Keratinocyte (primary cell): ENCODE measurements at regions not wholly inside any gene's neighbourhood (a gene's known extent, or its start where the extent isn't known, plus 50 kb on each side); places are given as distances from the start of the nearest gene placed in this dataset.
"Not testable (repeated sequence)": the region's sequence is repeated elsewhere in the genome, so short reads cannot be mapped to it uniquely, and the experiment has no call there.

Experiments
- DNase-seq: peaks from one replicate; pipeline ENCODE4 v3.0.0-alpha.2; 2011; ENCODE audit warnings: low read depth, missing footprints, low spot score
- FAIRE-seq: peaks from 2 replicates; lab custom pipeline; 2011; peaks lifted over from hg19 to GRCh38; lab: Jason Lieb, UNC
- H2AFZ ChIP-seq: 2 replicates; pipeline ENCODE4 v1.6.0; 2012; ENCODE audit warnings: low read length, control low read depth, inconsistent platforms; ENCODE audit not compliant: control insufficient read depth
- H3K27ac ChIP-seq: 2 replicates; pipeline ENCODE4 v1.5.1; 2011; ENCODE audit warnings: low read length; ENCODE audit not compliant: control insufficient read depth, insufficient read depth
- H3K27me3 ChIP-seq: 3 replicates; pipeline ENCODE4 v1.6.0; 2011; ENCODE audit warnings: low read length; ENCODE audit not compliant: control insufficient read depth, insufficient read depth; ENCODE audit errors: extremely low read depth
- H3K36me3 ChIP-seq, 2 experiments: 2 replicates in 1 of 2; 3 replicates in 1 of 2; pipeline ENCODE4 v1.5.1; 2011; ENCODE audit warnings: low read length in 2 of 2, mild to moderate bottlenecking in 1 of 2; ENCODE audit not compliant: control insufficient read depth in 2 of 2, insufficient read depth in 2 of 2; ENCODE audit errors: extremely low read depth in 1 of 2
- H3K4me1 ChIP-seq: 3 replicates; pipeline ENCODE4 v1.5.1; 2011; ENCODE audit warnings: low read length; ENCODE audit not compliant: control insufficient read depth, insufficient read depth; ENCODE audit errors: extremely low read depth
- H3K4me2 ChIP-seq: 3 replicates; pipeline ENCODE4 v1.6.0; 2011; ENCODE audit warnings: low read depth, low read length; ENCODE audit not compliant: control insufficient read depth, insufficient read depth; ENCODE audit errors: extremely low read depth
- H3K4me3 ChIP-seq, 3 experiments: fragments of 200-600 bp in 1 of 3; sonication (generic) in 1 of 3; 2 replicates in 2 of 3; 3 replicates in 1 of 3; pipeline ENCODE4 v1.5.1; 2011 to 2016; ENCODE audit warnings: low read length in 3 of 3, mild to moderate bottlenecking in 3 of 3, control low read depth in 2 of 3, inconsistent platforms in 1 of 3, low read depth in 1 of 3, mixed read lengths in 1 of 3, mixed run types in 1 of 3, moderate library complexity in 1 of 3; ENCODE audit not compliant: control insufficient read depth in 2 of 3, insufficient read depth in 2 of 3; ENCODE audit errors: extremely low read depth in 1 of 3
- H3K79me2 ChIP-seq: 2 replicates; pipeline ENCODE4 v1.6.0; 2012; ENCODE audit warnings: low read length; ENCODE audit not compliant: control insufficient read depth, insufficient read depth
- H3K9ac ChIP-seq: 3 replicates; pipeline ENCODE4 v1.6.0; 2011; ENCODE audit warnings: low read length; ENCODE audit not compliant: control insufficient read depth, insufficient read depth; ENCODE audit errors: extremely low read depth
- H3K9me1 ChIP-seq: 3 replicates; pipeline ENCODE4 v1.6.0; 2011; ENCODE audit warnings: low read length; ENCODE audit not compliant: control insufficient read depth, insufficient read depth; ENCODE audit errors: extremely low read depth
- H3K9me3 ChIP-seq: 2 replicates; pipeline ENCODE4 v1.5.1; 2012; ENCODE audit warnings: low read depth, low read length; ENCODE audit not compliant: control insufficient read depth
- H4K20me1 ChIP-seq: 3 replicates; pipeline ENCODE4 v1.6.0; 2011; ENCODE audit warnings: low read length; ENCODE audit not compliant: control insufficient read depth, insufficient read depth; ENCODE audit errors: extremely low read depth
- CTCF ChIP-seq, 3 experiments: IDR thresholded peaks in 1 of 3; conservative IDR thresholded peaks in 1 of 3; optimal IDR thresholded peaks in 1 of 3; 2 replicates in 2 of 3; 3 replicates in 1 of 3; pipeline versions ENCODE3 to v1.5.1; 2011; ENCODE audit warnings: low read length in 3 of 3, mild to moderate bottlenecking in 3 of 3, moderate library complexity in 2 of 3, control low read depth in 1 of 3, inconsistent platforms in 1 of 3; ENCODE audit not compliant: insufficient read depth in 2 of 3; ENCODE audit errors: extremely low read depth in 1 of 3
- EZH2 ChIP-seq: IDR thresholded peaks from one replicate; pipeline ENCODE4 v1.6.1; 2012; ENCODE audit warnings: inconsistent platforms, mild to moderate bottlenecking, low read length, moderate library complexity
- dilution Hi-C: fragments of 300-500 bp; cut with MboI; formaldehyde crosslinking; loops from one replicate; pipeline ENCODE4 v1.7.0; 2020; ENCODE audit warnings: low sequenced_read_pairs; ENCODE audit not compliant: extremely low pct_ligation_motif_present

- H3K4me1 ChIP-seq, dilution Hi-C loops, H4K20me1 ChIP-seq, H3K4me2 ChIP-seq, DNase-seq, H3K4me3 ChIP-seq, H3K9me1 ChIP-seq, H2AFZ ChIP-seq, H3K79me2 ChIP-seq, H3K9ac ChIP-seq, H3K36me3 ChIP-seq, H3K27ac ChIP-seq, H3K9me3 ChIP-seq, FAIRE-seq: not testable (repeated sequence)
- H3K27me3 ChIP-seq: peaks cover 14% of the 10 kb centered on the region
These were observed 56.7 kb upstream of the VPREB1 start for GRCh38 chr22:22187863-22188262.

DNA sequence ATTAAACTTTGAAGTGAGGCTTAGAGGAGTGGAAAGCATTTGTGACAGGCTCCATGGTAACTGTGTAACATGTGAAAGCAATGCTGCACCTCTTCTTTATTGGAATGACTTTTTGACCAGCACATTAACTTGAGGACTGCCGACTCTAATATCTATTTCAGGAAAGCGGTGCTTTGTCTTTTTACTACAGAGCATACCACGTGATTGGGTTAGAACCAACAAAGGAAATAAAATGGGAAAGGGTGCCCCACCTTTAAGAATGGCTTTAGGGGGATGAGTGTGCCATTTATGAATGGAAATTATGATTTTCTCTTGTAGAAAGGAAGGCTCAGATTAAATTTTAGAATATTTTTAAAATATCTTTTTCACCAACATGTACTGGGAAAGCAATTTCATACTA is 57.3 kb upstream of the VPREB1 start:
- Histone ChIP-seq H3K4me1 (no peaks in the 10 kb centered on the region), H3K9ac (no peak overlapping the region), H3K36me3 (no peaks in the 10 kb centered on the region), H2AFZ (no peak overlapping the region), H3K27me3 (peaks cover 14% of the 10 kb centered on the region), H3K27ac (no peak overlapping the region), H3K4me3 (no peak overlapping the region), H3K9me3 (no peaks in the 10 kb centered on the region), H3K79me2 (no peaks in the 10 kb centered on the region), H3K9me1 (no peaks in the 10 kb centered on the region), H4K20me1 (no peaks in the 10 kb centered on the region), H3K4me2 (no peak overlapping the region)
- no peak for FAIRE-seq
- dilution Hi-C loops: no loop called here
- DNase-seq: no peak
- TF ChIP-seq EZH2: no peak
- no peak for TF ChIP-seq CTCF (optimal IDR thresholded peaks at IDR 0.05 in 1 of 3, IDR thresholded peaks at IDR 0.05 in 1 of 3, conservative IDR thresholded peaks at IDR 0.05 in 1 of 3; ENCODE audit: extremely low read depth in 1 of 3, insufficient read depth in 2 of 3, low read length in 3 of 3)

GRCh38 chr22:22185844-22186499 is 58.6 kb upstream of the VPREB1 start:
- Histone ChIP-seq H3K27ac (no peak overlapping the region), H3K36me3 (no peaks in the 10 kb centered on the region), H3K4me1 (no peaks in the 10 kb centered on the region), H3K27me3 (peaks cover 19% of the 10 kb centered on the region), H4K20me1 (no peaks in the 10 kb centered on the region), H3K4me3 (no peak overlapping the region), H3K9me3 (no peaks in the 10 kb centered on the region), H3K9ac (no peak overlapping the region), H2AFZ (no peak overlapping the region), H3K79me2 (no peaks in the 10 kb centered on the region), H3K4me2 (no peak overlapping the region), H3K9me1 (no peaks in the 10 kb centered on the region)
- dilution Hi-C loops: no loop called here
- FAIRE-seq (no peak), DNase-seq (no peak)
- TF ChIP-seq EZH2: no peak
- no peak for TF ChIP-seq CTCF (optimal IDR thresholded peaks at IDR 0.05 in 1 of 3, IDR thresholded peaks at IDR 0.05 in 1 of 3, conservative IDR thresholded peaks at IDR 0.05 in 1 of 3; ENCODE audit: extremely low read depth in 1 of 3, insufficient read depth in 2 of 3, low read length in 3 of 3)
